Hepatocyte (in vitro differentiated cells): ENCODE measurements at regions not wholly inside any gene's neighbourhood (a gene's known extent, or its start where the extent isn't known, plus 50 kb on each side); places are given as distances from the start of the nearest gene placed in this dataset.
"Not testable (repeated sequence)": the region's sequence is repeated elsewhere in the genome, so short reads cannot be mapped to it uniquely, and the experiment has no call there.

Experiments used
- DNase-seq: peaks from one replicate; pipeline ENCODE4 v3.0.0-alpha.2; 2016; ENCODE audit warnings: low spot score
- H2AFZ ChIP-seq: fragments of 200-600 bp; sonication (generic); 2 replicates; pipeline ENCODE4 v1.6.0; 2016; ENCODE audit warnings: antibody characterized with exemption, mild to moderate bottlenecking
- H3K27ac ChIP-seq: fragments of 200-600 bp; sonication (generic); 2 replicates; pipeline ENCODE4 v1.5.1; 2016; ENCODE audit warnings: mild to moderate bottlenecking
- H3K27me3 ChIP-seq: fragments of 200-600 bp; sonication (generic); 2 replicates; pipeline ENCODE4 v1.6.1; 2016
- H3K36me3 ChIP-seq: fragments of 200-600 bp; sonication (generic); replicated peaks from 2 replicates; pipeline ENCODE4 v1.5.1; 2016; ENCODE audit warnings: low read depth; ENCODE audit not compliant: insufficient read depth
- H3K4me1 ChIP-seq: fragments of 200-600 bp; sonication (generic); 2 replicates; pipeline ENCODE4 v1.5.1; 2016; ENCODE audit warnings: mild to moderate bottlenecking, moderate library complexity; ENCODE audit not compliant: insufficient read depth
- H3K4me2 ChIP-seq: fragments of 200-600 bp; sonication (generic); 2 replicates; pipeline ENCODE4 v1.6.0; 2016
- H3K4me3 ChIP-seq: fragments of 200-600 bp; sonication (generic); 2 replicates; pipeline ENCODE4 v1.5.1; 2016; ENCODE audit warnings: mild to moderate bottlenecking
- H3K79me2 ChIP-seq: fragments of 200-600 bp; sonication (generic); 2 replicates; pipeline ENCODE4 v1.6.0; 2017; ENCODE audit warnings: mild to moderate bottlenecking
- H3K9me2 ChIP-seq: fragments of 200-600 bp; sonication (generic); replicated peaks from 2 replicates; pipeline ENCODE4 v1.6.0; 2017; ENCODE audit warnings: mild to moderate bottlenecking; ENCODE audit not compliant: insufficient read depth
- H3K9me3 ChIP-seq: fragments of 200-600 bp; sonication (generic); 2 replicates; pipeline ENCODE4 v1.5.1; 2016; ENCODE audit warnings: low read depth, mild to moderate bottlenecking
- H4K20me1 ChIP-seq: fragments of 200-600 bp; sonication (generic); 2 replicates; pipeline ENCODE4 v1.6.0; 2016; ENCODE audit warnings: mild to moderate bottlenecking; ENCODE audit not compliant: insufficient read depth, poor library complexity, severe bottlenecking
- CTCF ChIP-seq: fragments of 200-600 bp; sonication (generic); IDR thresholded peaks from 2 replicates; pipeline ENCODE4 v1.5.1; 2016; ENCODE audit warnings: antibody characterized with exemption, mild to moderate bottlenecking; ENCODE audit not compliant: poor library complexity
- EZH2 ChIP-seq: fragments of 200-600 bp; sonication (generic); IDR thresholded peaks from 2 replicates; pipeline ENCODE4 v1.6.1; 2016; ENCODE audit warnings: antibody characterized with exemption, mild to moderate bottlenecking, borderline replicate concordance
- EZH2phosphoT487 ChIP-seq: fragments of 200-600 bp; sonication (generic); IDR thresholded peaks from one replicate; pipeline ENCODE4 v1.6.1; 2018; ENCODE audit warnings: antibody characterized with exemption, mild to moderate bottlenecking, low read depth, moderate library complexity; ENCODE audit not compliant: unreplicated experiment, severe bottlenecking
- WGBS: methylation state at CpG from one replicate; pipeline ENCODE4 v1.1.6; 2016; ENCODE audit warnings: low lambda C conversion rate; ENCODE audit errors: missing lambda C conversion rate; 5-methylcytosine and 5-hydroxymethylcytosine counted together

DNA sequence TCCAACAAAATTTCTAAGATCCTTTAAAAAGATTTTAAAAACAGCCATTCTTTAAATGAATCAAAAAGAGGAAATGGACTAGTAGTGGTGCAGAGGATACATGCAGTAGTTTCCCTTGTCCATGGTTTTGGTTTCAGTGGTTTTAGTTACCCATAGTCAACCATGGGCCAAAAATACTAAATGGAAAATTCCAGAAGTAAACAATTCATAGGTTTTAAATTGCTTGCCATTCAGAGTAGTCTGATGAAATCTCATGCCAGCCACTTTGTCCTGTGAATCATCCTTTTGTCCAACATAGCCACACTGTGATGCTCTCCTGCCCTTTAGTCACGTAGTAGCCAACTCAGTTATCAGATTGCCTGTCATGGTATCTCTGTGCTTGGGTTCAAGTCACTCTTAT, 286.1 kb downstream of the ANXA1 start:
- H3K27me3 ChIP-seq: no peaks in the 10 kb centered on the region
- H3K27ac ChIP-seq: no peak overlapping the region
- no peak overlapping the region for H2AFZ ChIP-seq
- no peaks in the 10 kb centered on the region for H3K79me2 ChIP-seq
- no peak overlapping the region for H3K4me2 ChIP-seq
- H3K9me2 ChIP-seq: no peaks in the 10 kb centered on the region
- no peaks in the 10 kb centered on the region for H3K9me3 ChIP-seq
- no peaks in the 10 kb centered on the region for H3K36me3 ChIP-seq
- TF ChIP-seq EZH2phosphoT487 (no peak), CTCF (no peak), EZH2 (no peak)
- no peak for DNase-seq
- H3K4me1 ChIP-seq: no peaks in the 10 kb centered on the region
- H3K4me3 ChIP-seq: no peak overlapping the region
- H4K20me1 ChIP-seq: no peaks in the 10 kb centered on the region
- 73% methylated on average over 1 of the region's 1 CpG for WGBS

DNA sequence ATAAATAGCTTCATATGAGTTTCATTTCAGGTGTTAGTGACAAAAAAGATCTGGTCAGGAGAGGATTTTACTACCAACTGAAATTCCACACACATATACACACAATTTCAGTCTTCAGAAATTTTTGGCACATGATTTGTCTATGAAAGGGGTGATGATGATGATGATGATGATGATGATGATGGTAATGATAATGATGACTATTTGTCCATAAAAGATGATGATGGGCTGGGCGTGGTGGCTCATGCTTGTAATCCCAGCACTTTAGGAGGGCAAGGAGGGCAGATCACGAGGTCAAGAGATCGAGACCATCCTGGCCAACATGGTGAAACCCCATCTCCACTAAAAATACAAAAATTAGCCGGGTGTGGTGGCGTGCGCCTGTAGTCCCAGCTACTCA, 288.2 kb downstream of the ANXA1 start:
- not testable (repeated sequence) for H3K4me2 ChIP-seq, DNase-seq, H3K9me3 ChIP-seq, H3K4me3 ChIP-seq, H3K79me2 ChIP-seq, H3K27ac ChIP-seq, H3K4me1 ChIP-seq, H3K36me3 ChIP-seq, H4K20me1 ChIP-seq, H3K27me3 ChIP-seq, H3K9me2 ChIP-seq, H2AFZ ChIP-seq
- WGBS: 96% methylated on average over 6 of the region's 6 CpGs

DNA sequence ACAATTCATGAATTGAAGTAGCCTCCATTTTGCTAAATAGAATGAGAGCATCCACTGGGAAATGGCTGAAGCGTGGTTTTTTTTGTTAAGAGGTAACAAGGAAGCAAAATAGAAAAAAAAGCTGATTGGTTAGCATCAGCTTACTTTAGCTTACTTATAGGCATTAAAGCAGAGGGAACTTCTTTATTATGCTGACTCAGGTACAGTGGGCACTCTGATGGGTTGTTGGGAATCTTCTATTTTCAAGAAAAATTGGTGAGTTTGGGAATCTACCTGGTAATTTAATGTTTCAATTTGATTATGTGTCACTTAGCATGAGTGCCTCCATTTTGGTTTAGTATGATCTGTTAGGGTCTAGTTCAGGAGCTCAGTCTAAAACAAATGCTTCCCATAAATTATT, 289.6 kb downstream of the ANXA1 start:
- H3K4me2 ChIP-seq: no peak overlapping the region
- WGBS: 89% methylated on average over 1 of the region's 1 CpG
- H3K9me2 ChIP-seq: no peaks in the 10 kb centered on the region
- H3K27ac ChIP-seq: no peak overlapping the region
- no peak overlapping the region for H2AFZ ChIP-seq
- DNase-seq: no peak
- H3K79me2 ChIP-seq: no peaks in the 10 kb centered on the region
- no peak for TF ChIP-seq EZH2phosphoT487
- no peak for TF ChIP-seq CTCF
- TF ChIP-seq EZH2: no peak
- H3K27me3 ChIP-seq: no peaks in the 10 kb centered on the region
- no peaks in the 10 kb centered on the region for H4K20me1 ChIP-seq
- H3K4me3 ChIP-seq: no peak overlapping the region
- no peaks in the 10 kb centered on the region for H3K36me3 ChIP-seq
- no peaks in the 10 kb centered on the region for H3K9me3 ChIP-seq
- no peaks in the 10 kb centered on the region for H3K4me1 ChIP-seq

GRCh38 chr9:73441890-73442818, 290.5 kb downstream of the ANXA1 start:
- no peak for DNase-seq
- no peaks in the 10 kb centered on the region for H3K27me3 ChIP-seq
- no peaks in the 10 kb centered on the region for H3K9me2 ChIP-seq
- WGBS: 74% methylated on average over 5 of the region's 5 CpGs
- no peaks in the 10 kb centered on the region for H3K36me3 ChIP-seq
- no peaks in the 10 kb centered on the region for H3K9me3 ChIP-seq
- H4K20me1 ChIP-seq: no peaks in the 10 kb centered on the region
- H3K4me2 ChIP-seq: no peak overlapping the region
- no peak overlapping the region for H3K27ac ChIP-seq
- H3K79me2 ChIP-seq: no peaks in the 10 kb centered on the region
- no peak overlapping the region for H3K4me3 ChIP-seq
- no peak for TF ChIP-seq EZH2
- no peak for TF ChIP-seq EZH2phosphoT487
- TF ChIP-seq CTCF: no peak
- H2AFZ ChIP-seq: no peak overlapping the region
- H3K4me1 ChIP-seq: no peaks in the 10 kb centered on the region
